ACHN (cell line): ENCODE measurements at regions not wholly inside any gene's neighbourhood (a gene's known extent, or its start where the extent isn't known, plus 50 kb on each side); places are given as distances from the start of the nearest gene placed in this dataset.

Experiments used
- DNase-seq: peaks from one replicate; pipeline ENCODE4 v3.0.0-alpha.2; 2015
- in situ Hi-C: cut with HindIII; loops from 2 replicates; pipeline ENCODE4 v1.10.0; 2017; ENCODE audit warnings: low sequenced_read_pairs, low pct_ligation_motif_present, low pct_unique_long_range_greater_than_20kb

DNA sequence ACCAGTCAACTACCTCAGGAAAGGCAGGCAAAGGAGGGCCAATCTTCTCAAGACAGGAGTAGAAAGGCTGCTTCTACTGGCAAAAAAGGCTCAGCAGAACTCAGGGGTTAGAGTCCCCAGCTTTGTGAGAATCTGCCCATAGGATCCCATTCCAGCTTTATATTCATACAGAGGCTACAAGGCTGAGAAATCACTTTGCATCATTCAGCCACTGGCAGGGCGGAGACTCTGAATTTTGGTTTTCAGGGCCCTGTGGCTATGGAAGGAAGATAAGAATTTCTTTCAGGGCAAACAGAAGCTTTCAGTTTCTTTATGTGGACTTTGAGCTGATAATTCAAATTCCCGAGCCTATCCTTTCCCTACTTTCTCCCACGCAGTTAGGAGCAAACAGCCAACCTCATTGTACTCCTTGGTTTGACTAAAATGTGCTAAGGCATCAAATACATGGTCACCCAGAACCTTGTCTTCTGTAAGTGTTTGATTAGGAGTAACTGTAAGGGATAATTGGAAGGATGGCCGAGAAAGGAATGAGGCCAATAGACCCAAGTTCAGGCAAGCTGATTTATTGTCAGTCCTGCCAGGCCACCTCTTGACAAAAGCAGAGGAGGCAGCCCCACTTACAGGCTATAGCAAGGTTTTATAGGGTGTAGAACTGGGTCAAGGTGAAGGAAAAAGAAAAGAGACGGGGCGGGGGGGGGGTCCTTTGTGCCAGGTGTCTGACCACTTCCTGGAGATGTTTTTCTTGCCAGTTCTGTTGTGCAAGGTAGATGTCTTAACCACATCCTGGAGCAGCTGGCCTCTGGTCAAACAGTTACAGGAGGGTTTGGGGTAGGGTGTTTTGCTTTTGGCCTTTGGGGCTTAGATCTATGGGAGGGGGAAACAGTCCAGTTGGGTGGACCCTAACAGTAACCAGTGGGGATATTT, 165.3 kb upstream of the PPP1R2C start:
- in situ Hi-C loops = no loop called here
- DNase-seq = no peak

DNA sequence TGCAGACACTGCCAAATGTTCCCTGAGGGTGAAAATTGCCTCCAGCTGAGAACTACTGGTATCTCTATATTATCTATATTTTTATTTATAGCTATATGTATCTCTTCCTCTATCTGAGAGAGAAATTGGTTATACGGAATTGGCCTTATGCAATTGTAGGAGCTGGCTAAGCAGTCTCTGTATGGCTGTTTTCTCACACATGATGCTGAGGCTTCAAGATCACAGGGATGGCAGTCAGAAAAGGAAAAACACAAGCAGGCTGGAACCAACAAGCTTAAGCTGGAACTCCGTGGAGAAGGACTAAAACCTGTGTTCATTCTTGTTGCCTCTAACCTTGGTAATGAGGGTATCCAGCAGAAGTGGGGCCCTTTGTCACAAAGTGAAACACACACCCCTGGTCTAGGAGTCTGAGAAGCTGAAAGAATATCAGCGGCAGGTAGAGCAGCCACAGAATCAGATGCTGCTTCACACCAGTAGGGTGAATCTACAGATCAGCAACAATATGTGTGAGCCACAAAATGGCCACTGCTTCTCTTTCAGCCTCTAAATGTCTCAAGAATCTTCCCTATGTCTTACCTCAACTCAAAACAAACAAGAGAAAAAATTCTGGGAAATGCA, 166.5 kb upstream of the PPP1R2C start:
- DNase-seq = no peak
- in situ Hi-C loops = no loop called here

DNA sequence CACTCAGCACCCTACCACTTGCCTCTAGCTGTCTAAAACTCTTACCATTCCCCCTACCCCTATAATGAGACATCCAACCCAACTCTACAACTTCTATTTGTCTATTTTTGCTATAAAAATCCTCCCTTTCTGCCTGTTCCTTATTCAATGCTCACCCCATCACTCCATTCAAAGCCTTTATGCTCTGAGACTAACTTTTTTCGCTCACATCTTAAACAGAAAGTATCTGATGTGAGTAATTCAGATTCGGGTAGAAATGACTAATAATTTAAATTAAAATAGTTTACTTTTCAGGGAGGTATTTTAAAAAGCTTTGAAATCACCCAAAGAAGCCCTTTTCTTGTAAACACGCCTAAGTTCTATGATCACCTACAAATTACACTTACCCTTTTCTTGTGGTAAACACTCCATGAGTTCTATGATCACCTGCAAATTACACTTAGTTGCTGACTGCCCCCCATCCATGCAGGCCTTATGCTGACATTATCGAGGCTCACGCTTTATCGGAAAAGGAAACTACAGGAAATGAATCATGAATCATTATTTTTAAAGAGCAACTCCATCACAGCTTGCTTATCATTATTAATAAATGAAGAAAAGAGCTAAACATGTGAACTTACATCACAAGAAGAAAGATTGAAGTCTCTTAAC, 168.7 kb upstream of the PPP1R2C start:
- no peak for DNase-seq
- in situ Hi-C loops = no loop called here

DNA sequence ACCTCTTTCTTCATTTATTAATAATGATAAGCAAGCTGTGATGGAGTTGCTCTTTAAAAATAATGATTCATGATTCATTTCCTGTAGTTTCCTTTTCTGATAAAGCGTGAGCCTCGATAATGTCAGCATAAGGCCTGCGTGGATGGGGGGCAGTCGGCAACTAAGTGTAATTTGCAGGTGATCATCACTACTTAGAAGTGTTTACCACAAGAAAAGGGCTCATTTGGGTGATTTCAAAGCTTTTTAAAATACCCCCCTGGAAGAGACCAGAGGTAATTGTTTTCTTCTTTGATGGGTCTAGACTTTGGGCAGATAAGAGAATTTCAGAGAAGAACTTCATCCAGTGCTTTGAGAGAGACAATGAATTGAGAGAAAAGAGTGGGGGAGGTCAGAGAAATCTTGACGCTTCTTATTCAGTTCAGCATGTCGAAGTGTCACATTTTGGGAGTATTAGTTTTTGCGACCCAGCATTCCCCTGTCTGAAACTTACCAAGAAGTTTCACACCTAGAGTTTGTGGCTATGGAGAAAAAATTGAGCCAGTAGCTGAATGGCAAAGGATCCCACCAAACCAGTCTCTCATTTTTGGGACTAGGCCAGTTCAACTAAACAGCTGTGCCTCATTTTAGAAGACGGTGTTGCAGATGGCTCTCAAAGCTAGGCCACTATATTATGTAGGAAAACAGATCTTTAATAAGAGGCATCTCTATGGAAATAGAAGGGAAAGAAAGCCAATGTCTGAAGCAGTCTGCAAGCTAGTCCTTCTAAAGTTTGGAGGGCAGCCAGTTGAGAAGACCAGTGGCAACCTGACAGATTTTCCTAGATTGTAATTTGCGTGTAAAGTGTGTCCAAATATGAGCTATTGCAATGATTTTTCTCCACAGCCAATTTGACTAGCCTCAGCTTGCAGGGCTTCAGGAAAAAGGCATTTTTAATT, 171.0 kb upstream of the PPP1R2C start:
- no peak for DNase-seq
- in situ Hi-C loops = no loop called here

DNA sequence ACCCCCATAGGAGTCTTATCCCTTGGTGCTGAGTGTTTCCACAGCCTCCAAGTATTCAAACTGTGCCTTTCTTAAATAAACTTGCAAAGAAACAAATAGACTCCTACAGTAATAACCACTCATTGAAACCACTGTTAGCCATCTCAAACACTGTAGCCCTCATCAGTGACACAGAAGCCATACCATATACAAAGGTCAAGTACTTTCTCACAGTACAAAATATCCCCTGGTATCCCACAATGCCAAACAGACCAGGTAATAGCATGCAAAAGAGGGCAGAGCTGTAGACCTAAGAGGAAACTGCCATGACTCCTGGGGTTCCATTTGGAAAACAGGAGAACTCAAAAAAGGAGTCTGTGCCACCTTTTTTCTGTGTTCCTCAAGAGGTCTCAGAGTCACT, 173.8 kb upstream of the PPP1R2C start:
- no peak for DNase-seq
- in situ Hi-C loops = no loop called here

DNA sequence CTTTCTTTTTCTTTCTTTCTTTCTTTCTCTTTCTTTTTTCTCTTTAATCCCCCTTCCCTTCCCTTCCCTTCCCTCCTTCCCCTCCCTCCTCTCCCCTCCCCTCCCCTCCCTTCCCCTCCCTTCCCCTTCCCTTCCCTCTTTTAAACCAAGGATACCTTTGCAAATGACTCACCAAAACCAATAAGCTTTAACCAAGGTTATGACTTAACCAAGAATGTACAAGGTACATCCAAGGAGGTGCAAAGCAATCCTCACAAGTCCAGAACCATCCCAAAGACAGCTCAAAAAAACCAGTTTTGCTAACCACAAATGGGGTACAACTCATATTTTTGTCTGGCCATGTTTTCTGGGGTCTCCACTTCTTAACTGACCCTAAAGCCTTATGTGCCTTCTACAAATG, 174.7 kb upstream of the PPP1R2C start:
- in situ Hi-C loops = no loop called here
- no peak for DNase-seq

DNA sequence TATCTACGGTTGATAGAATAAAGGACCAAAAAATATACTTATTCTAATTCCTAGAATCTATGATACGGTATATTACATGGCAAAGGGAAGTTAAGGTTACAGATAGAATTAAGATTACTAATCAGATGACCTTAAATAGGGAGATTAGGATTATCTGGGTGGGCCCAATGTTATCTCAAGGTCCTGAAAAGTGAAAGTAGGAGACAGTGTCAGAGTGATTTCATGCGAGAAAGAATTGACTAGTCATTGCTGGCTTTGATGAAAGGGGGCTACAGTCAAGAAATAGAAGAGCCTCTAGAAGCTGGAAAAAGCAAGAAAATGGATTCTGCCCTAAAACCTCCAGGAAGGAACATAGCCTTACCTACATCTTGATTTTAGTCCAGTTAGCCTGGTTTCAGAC, 176.9 kb upstream of the PPP1R2C start:
- in situ Hi-C loops = no loop called here
- no peak for DNase-seq

DNA sequence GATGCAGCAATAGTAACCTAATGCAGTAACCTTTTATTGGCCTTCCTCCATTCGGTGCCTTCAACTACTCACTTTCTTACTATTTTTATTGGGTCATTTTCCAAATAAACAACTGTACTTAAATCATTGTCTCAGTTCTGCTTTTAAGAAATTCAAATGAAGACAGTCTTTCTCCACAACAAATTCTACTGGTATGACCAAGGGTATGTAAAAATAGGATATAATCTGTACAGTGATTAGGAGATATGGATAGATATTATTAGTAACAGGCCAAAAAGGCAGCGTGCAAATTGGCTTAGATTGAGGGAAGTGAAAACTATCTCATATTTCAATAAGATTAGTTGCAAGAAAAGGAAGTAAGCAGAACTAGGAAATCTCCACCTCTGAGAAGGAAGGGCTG, 177.4 kb upstream of the PPP1R2C start:
- no peak for DNase-seq
- in situ Hi-C loops = no loop called here

DNA sequence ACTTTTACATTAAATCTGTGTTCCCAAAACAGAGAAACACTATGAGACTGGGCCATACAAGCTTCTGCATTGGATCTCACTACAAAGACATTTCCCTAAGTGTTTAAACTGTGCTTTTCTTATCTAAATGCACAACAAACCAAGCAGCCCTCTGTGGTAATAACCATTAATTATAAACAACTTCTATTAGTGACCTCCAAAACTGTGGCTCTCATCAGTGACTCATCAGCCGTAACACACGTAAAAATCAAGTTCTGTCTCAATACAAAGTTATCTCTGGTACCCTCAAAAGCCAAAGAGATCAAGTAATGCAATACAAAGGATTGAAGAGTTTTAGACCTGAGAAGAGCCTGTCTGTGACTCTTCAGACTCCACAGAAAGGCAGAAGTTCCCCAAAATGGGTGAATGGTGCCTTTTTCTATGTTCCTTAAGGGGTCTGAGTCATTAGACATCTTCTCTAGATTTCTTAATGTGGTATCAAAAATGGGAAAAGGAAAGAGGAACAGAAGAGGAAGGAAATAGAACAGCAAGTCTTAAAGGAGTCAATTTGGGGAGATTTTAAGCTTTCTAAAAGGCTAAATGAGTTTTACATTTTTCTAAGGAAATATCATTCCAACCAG, 189.8 kb upstream of the PPP1R2C start:
- DNase-seq = no peak
- in situ Hi-C loops = no loop called here

DNA sequence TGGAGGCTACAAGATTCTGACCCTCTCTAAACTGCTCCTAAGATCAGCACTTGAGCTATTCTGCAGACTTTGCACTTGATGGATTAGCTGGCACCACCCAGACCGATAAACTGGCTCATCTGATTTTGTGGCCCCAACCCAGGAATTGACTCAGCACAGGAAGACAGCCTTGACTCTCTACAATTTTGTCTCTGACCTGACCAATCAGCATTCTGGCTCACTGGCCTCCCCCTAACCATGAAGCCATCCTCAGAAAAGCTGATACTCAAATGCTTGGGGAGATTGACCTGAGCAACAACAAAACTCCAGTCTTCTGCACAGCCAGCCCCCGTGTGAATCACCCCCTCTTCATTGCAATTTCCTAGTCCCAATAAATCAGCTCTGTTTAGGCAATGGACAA, 195.4 kb upstream of the PPP1R2C start:
- in situ Hi-C loops = no loop called here
- no peak for DNase-seq

DNA sequence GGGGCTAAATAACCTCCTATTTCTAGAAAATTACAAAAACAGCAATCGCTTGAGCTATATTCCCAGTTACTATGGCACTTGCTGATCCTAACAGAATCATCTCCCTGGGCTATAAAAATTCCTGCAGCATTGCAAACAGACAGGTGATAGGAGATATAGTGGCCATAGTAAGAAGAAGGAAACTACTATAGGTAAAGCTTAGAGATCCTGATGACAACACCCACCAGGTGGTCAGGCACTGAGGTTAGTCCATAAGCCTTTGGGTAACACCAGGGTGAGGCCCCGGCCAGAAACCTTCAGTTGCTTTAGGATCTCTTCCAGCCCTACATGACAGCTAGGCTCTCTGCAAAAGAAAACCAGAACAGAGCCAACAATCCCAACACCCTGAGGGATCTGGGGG, 197.9 kb upstream of the PPP1R2C start:
- in situ Hi-C loops = no loop called here
- DNase-seq = no peak

DNA sequence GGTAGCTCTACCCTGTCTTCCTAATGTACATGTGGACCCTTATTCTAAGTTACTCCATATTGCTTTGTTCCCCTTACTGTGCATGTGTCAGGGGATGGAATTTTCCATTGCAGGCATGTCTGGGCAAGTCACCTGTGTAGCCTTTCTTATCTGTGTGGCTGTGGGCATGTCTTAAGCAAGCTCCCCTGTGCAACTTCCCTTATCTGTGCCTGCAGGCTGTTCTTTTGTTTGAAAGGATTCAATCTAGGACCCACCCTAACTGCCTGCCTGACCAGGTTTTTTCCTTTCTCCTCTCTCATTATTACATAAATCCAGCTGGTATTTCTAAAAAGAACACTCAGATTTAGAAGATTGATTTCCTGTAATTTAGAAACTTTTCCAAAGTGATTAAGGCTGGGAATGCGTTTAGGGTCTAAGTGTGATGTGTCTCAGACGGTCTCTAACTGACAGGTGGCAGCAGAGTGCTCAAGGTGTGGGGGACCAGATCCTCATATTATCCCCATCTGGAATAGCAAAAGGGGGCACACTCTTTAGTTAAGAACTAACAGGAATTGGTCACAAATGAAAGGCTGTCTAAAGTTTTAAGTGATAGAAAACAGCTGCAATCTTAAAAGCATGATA, 198.9 kb upstream of the PPP1R2C start:
- no peak for DNase-seq
- in situ Hi-C loops = no loop called here

DNA sequence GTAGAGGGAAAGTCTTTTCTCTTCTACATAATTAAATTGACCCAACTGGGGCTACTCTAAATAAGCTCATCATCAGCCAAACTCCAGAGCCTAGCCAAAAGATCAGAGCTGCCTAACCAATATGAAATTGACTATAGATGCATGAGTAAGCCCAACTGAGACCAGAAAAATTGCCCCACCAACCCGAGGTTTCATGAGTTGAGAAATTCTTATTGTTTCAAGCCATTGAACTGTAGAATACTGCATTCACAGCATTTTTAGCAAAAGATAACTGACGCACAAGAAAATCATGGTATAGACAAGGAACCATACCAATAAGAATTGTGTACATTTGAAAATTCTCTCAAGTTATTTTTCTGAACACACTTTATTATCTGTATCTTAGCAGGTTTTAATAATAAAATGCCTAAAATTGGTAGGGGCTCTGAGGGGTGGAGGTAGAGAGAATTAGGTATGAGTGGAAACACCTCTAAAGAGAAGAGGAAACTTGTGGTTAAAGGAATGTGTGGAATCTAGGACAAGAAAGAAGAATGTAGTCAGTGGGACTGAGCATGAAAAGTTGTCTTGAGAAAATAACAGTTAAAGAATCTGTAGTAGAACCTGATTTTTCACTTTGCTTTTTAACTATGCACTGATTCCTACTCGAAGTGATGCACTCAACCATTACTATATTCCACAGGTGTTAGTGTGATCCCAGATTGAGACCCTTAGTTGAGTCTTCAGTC, 200.9 kb upstream of the PPP1R2C start:
- peak; percentile 10 for DNase-seq

DNA sequence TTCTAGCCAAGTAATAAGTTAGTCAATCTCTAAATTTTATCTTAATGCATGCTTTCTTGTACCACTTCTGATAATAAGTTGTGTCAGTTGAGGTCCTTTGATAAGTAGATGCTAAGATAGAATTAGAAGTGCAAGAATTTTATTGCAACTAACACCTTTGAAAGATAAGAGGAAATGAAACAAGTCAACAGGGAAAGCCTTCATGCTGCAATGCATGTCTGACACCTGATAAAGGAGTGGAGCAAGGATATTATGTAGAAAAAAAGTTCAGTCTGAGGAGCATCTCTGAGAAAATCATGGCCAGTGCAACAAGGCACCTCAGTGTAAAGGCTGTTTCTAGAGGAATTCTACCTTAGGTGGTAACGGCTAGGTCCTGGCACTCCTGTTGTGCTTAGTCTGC, 210.7 kb upstream of the PPP1R2C start:
- no peak for DNase-seq
- in situ Hi-C loops = no loop called here

More for the DNA sequence above, 200.9 kb upstream of the PPP1R2C start:
- in situ Hi-C loops = no loop called here

DNA sequence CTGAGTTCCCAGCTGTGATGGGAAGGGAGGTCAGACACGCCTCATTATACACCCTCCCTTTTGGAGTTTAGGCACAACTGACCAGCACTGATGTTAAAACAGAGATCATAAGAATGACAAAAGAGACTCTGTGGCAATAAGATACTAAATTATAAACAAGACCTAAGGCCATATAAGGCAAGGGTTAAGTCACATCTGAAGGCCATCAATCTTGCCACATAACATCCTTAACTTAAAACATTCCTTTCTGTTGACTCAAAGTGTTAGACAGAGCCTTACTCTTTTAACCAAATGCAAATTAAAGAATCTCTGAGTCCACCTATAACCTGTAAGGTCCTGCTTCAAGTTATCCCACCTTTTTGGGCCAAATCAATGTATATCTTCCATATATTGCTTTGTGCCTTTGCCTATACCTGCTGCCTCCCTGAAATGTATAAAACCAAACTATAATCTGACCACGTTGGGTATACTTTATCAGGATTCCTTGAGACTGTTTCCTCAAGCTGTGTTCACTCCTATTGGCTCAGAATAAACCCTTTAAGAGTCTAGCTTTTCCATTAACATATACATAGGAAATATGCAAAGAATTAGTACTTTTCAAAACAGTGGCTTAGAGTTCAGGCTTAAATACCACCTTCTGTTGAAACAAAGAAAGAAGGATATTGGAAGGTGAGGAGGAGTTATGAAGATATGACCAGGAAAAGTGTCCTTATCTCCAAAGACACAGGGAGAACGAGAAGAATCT, 214.4 kb upstream of the PPP1R2C start:
- DNase-seq = peak; percentile 1
- in situ Hi-C loops = no loop called here

DNA sequence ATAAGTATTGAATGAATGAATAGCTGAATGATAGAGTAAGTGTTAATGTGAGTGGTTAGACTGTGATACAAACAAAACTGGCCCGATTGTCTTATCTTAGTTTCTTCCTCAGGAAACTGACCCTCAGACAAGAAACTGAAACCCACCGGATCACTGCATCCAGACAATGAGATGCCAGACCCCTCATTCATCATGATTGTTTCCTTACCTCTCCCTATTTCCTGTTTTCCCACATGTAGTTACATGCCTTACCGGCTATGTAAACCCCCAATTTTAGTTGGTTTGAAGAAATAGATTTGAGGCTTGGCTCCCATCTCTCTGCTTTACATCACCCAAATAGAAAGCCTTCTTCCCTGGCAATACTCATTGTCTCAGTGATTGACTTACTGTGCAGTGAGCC, 218.9 kb upstream of the PPP1R2C start:
- in situ Hi-C loops = no loop called here

DNA sequence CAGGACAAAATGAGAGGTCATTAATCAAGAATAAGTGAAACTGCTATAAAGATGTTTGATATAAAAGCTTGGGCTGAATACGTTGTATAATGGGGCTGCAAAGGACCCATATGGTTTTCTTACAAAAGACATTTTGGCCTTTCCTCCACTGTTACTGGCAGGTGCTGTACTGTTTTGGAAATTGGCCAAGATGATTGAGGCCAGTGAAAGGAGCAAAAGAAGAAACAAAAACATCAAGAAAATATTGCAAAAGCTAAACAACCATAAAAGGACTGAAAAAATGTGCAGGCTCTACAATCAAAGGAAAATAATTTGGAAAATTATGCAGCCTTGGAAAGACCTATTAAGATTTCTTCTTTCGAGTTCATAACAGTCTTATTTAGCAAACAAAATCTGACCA, 222.2 kb upstream of the PPP1R2C start:
- in situ Hi-C loops = no loop called here
- DNase-seq = no peak

More for the DNA sequence above, 218.9 kb upstream of the PPP1R2C start:
- DNase-seq = no peak
